Superior temporal gyrus (tissue), 1 donor: ENCODE measurements at regions not wholly inside any gene's neighbourhood (a gene's known extent, or its start where the extent isn't known, plus 50 kb on each side); places are given as distances from the start of the nearest gene placed in this dataset.

Source experiments
- DNase-seq: peaks from one replicate; pipeline ENCODE4 v3.0.0-alpha.2; 2016; ENCODE audit errors: extremely low spot score

- peak; percentile 24 for DNase-seq
These were observed 90.1 kb downstream of the ERCC5 start for GRCh38 chr13:102935896-102936321.

- DNase-seq, result no peak
These were observed 87.7 kb downstream of the ERCC5 start for GRCh38 chr13:102933523-102933922.

DNA sequence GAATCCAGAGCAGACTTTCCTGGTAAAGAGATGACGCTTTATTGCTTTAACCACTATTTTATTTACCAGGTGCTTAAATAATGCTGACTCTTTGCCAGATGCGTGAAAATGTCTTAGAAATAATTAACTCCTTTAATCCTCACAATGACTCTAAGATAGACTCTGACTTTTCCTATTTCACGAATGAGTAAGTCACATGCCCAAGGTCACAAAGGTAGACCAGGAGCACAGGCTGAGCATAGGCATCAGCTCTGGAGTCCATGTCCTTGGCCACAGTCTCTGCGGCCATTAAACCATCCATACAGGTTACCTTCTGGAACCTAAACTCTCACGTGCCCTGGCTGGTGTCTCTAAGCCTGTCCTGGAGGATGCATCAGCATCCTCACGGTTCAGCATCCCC is 87.3 kb downstream of the ERCC5 start:
- no peak for DNase-seq

DNA sequence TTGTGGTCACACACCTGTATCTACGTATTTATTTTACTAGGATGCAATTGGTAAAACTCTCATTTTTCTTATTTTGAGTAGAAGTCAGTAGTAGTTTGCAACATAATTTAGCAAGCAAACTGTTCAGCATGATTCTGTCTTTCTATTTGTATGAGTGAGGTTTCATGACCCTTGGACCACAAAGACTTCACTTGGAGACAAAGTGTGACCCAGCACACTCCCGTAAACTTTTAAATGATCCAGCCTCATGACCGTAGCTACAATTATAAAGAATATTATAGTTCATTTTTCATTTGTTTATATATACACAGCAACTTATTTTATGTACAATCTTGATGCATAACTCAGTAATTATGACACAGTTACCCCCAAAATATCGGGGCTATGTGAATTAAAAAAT is 86.5 kb downstream of the ERCC5 start:
- DNase-seq, result no peak

DNA sequence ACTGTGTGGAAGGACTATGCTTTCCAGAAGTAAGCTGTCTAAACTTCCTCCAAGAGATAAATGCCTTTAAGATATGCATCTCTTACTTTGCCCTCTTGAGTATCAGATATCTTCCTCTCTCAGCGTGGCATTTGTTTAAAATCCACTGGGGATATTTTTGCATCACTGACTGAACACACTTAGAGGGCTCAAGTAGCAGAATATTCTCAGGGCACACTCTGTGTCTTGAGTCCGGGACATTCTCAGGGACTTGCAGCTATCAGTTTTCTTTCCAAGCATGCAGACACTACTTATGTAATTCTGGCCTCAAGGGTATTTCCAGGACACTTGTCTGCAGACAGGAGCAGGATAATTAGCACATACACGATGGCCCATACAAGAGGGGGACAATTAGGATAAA is 84.7 kb downstream of the ERCC5 start:
- DNase-seq, result no peak

DNA sequence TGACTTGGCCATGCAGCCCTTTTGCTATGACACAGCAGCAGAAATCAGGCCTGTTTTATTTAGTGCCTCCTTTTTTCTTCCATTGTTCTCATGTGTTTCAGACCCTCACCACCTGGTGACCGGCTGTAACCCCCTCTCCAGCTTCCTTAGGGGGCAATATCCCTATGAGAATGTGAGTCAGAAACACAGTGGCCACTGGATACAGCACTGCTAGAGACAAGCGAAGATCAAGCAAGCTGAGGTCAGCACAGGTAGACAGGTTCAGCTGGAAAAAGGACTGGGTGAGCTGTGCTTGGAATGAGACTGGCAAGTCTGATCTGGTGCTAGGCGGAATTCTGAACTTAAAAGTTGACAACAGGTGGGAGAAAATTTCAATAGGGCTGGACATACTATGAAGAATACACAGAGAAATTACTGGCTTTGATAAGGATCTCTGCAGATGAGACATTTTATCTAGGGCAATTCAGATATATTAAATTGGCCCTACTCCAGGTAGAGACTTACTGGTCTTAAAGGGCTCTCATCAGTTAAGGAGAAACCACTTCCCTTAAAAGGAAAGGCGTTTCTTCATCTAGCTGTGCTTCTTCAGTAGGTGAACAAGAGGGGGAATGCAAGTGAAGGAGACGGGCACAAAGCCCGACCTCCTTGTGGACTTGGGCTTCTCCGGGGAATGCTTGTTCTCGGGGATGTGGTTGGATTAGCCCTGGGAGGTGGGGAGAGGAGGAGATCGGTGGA is 83.3 kb downstream of the ERCC5 start:
- no peak for DNase-seq
